Amygdala (tissue), 56 donors: ENCODE measurements at regions not wholly inside any gene's neighbourhood (a gene's known extent, or its start where the extent isn't known, plus 50 kb on each side); places are given as distances from the start of the nearest gene placed in this dataset.

Experiments used
- DNase-seq, 56 donors: peaks; one replicate each; lab custom pipeline; 2025; lab: John Stamatoyannopoulos, UW

DNA sequence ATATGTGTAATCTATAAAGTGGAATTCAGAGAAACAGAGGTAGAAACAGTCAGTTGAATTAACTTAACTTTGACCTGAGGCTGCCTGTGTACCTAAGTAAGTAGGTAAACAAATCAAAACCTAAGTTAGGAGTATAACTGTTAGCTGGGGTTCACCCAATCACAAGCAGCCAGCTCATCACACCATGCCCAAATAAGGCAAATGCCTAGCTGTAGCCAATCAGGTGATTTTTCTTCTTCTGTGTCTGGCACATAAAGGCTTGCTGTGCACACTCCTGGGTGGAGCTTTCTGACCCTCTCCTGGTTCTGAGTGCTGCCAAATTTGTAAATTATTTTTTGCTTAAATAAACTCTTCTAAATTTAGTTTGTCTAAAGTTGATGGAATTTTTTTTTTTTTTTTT lies 54.7 kb upstream of the TRIM39 start:
- no peak for DNase-seq

DNA sequence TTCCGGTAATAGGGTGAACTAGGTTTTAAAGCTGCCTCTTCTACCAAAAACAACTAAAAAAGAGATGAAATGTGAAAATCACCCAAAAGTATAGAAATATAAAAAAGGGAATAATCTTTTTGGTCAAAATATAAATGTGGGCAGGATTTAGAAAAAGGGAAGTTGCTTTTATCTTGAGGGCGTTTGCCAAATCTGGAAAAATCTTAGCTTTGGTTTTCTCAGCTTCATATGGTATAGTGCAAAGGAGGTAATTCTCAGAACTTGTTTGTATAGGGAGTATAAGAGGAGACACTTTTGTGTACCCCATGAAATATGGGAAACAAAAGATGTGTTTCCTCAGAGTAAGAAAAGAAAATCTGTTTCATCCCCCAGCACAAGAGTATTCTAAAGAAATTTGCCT lies 54.2 kb upstream of the TRIM26 start:
- no peak for DNase-seq

DNA sequence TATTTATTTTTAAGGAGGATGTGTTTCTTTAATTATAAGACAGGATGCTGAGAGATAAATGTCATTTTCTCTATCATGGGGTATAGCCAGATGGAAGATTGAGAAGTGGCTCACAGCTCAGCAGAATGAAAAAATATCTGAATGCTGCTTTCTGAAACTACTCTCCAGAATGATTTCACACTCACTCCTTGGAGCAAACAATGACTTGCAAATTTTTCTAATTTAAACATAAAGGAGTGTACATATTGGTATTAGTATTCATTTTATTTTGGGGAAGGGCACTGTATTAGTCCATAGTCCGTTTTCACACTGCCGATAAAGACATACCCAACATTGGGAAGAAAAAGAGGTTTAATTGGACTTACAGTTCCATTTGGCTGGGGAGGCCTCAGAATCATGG lies 52.4 kb upstream of the TRIM26 start:
- no peak for DNase-seq

DNA sequence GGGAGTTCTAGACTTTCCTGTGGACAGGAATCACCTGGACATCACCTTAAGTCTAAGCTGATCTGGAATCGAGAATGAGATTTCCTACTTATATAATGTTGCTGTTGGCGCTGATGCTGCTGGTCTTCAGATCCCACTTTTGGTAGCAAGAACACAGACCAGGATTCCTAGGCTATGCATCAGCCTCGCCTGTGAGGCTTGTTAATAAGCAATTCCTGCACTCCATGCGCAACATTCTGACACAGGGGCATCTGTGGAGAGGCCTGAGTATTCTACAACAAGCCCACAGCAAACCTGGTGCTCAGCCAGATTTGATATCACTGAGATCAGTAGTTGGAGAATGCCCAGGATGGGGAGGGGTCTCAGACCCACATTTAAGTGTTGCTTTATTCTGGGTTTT lies 52.0 kb upstream of the TRIM26 start:
- DNase-seq: no peak

DNA sequence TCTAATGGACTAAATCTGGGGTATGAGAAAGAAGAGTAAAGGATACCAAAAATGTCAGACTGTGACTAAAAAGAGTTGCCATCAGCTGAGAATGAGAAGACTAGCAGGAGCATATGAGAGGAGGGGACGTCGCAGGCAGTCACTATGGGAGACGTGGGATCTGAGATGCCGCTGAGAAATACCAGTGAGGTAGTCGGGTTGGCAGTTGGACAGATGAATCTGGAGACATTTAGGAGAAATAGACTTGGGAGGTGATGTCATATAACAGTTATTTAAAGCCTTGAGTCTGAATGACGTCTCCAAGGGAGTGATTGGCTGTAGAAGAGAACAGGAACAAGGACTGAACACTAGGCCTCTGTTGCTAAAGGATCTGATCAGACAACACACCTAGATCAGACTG lies 51.5 kb upstream of the TRIM26 start:
- DNase-seq: peak in 3 of 56 donors; percentile 7 to 37 (median 9)

DNA sequence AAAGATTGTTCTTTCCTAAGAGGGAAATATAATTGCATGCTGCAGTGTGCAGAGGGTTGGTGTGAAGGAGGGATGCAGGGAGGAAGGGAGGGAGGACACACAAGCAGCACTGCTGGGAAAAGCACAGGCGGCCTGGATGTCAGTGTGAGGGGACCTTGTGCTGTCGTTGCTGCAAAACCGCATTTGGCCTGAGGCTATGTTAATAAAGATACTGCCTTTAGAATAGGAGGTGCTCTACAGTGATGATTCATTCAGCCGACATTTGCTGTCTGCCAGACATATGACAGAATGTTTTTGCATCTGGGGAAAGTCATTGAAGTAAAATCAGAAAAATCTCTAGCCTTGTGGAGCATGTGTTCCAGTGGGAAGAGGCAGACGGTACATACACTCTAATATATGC lies 50.5 kb upstream of the TRIM26 start:
- DNase-seq: peak in 3 of 56 donors; percentile 21 to 39 (median 36)
